GM23338 (cell line): ENCODE measurements at regions not wholly inside any gene's neighbourhood (a gene's known extent, or its start where the extent isn't known, plus 50 kb on each side); places are given as distances from the start of the nearest gene placed in this dataset.

Experiments
- ATAC-seq: fragments of 200-7000 bp; cut with Tn5 transposase; 3 replicates; pipeline ENCODE4 v1.9.1; 2020
- DNase-seq: peaks from one replicate; pipeline ENCODE4 v3.0.0-alpha.2; 2015; ENCODE audit warnings: low spot score
- H2AFZ ChIP-seq: fragments of 200-600 bp; sonication (generic); 2 replicates; pipeline ENCODE4 v1.8.0; 2016; ENCODE audit warnings: antibody characterized with exemption, mild to moderate bottlenecking, moderate library complexity
- H3F3A ChIP-seq: fragments of 200-600 bp; sonication (generic); replicated peaks from 2 replicates; pipeline ENCODE4 v1.8.0; 2017; ENCODE audit warnings: antibody characterized with exemption, mixed run types, low read depth
- H3K27ac ChIP-seq: fragments of 200-600 bp; sonication (generic); 2 replicates; pipeline ENCODE4 v1.6.1; 2016; ENCODE audit warnings: low read depth
- H3K27me3 ChIP-seq: fragments of 200-600 bp; sonication (generic); 2 replicates; pipeline ENCODE4 v1.8.0; 2016; ENCODE audit warnings: mild to moderate bottlenecking, mixed run types, moderate library complexity; ENCODE audit not compliant: insufficient read depth
- H3K36me3 ChIP-seq: fragments of 200-600 bp; sonication (generic); 2 replicates; pipeline ENCODE4 v1.8.0; 2016; ENCODE audit warnings: mild to moderate bottlenecking; ENCODE audit not compliant: insufficient read depth
- H3K4me1 ChIP-seq: fragments of 200-600 bp; sonication (generic); 2 replicates; pipeline ENCODE4 v1.8.0; 2016; ENCODE audit warnings: mild to moderate bottlenecking, moderate library complexity; ENCODE audit not compliant: insufficient read depth
- H3K4me2 ChIP-seq: fragments of 200-600 bp; sonication (generic); 2 replicates; pipeline ENCODE4 v1.7.1; 2017; ENCODE audit warnings: mixed run types
- H3K4me3 ChIP-seq: fragments of 200-600 bp; sonication (generic); 2 replicates; pipeline ENCODE4 v1.6.1; 2016; ENCODE audit warnings: mixed run types
- H3K79me2 ChIP-seq: fragments of 200-600 bp; sonication (generic); replicated peaks from 2 replicates; pipeline ENCODE4 v1.8.0; 2017; ENCODE audit warnings: mild to moderate bottlenecking; ENCODE audit not compliant: insufficient read depth
- H3K9me2 ChIP-seq: fragments of 200-600 bp; sonication (generic); 2 replicates; pipeline ENCODE4 v1.8.0; 2017; ENCODE audit not compliant: insufficient read depth
- H4K20me1 ChIP-seq: fragments of 200-600 bp; sonication (generic); replicated peaks from 2 replicates; pipeline ENCODE4 v1.8.0; 2017; ENCODE audit warnings: mild to moderate bottlenecking; ENCODE audit not compliant: insufficient read depth
- H3K27ac Mint-ChIP-seq: 2 replicates; pipeline ENCODE4 v1.8.0; 2020; ENCODE audit warnings: inconsistent platforms, mild to moderate bottlenecking, moderate library complexity, mixed read lengths
- H3K27me3 Mint-ChIP-seq: 3 replicates; pipeline ENCODE4 v1.8.0; 2022; ENCODE audit warnings: low read depth, mild to moderate bottlenecking, moderate library complexity, mixed read lengths, inconsistent platforms; ENCODE audit not compliant: insufficient read depth, poor library complexity
- H3K36me3 Mint-ChIP-seq: 3 replicates; pipeline ENCODE4 v1.8.0; 2021; ENCODE audit warnings: low read depth, mild to moderate bottlenecking, inconsistent platforms, moderate library complexity, mixed read lengths
- H3K4me1 Mint-ChIP-seq: 3 replicates; pipeline ENCODE4 v1.8.0; 2020; ENCODE audit warnings: mild to moderate bottlenecking, inconsistent platforms, mixed read lengths
- H3K4me3 Mint-ChIP-seq: 3 replicates; pipeline ENCODE4 v1.8.0; 2021; ENCODE audit warnings: moderate library complexity, mild to moderate bottlenecking, inconsistent platforms, mixed read lengths
- H3K9me3 Mint-ChIP-seq: 3 replicates; pipeline ENCODE4 v1.8.0; 2020; ENCODE audit warnings: moderate library complexity, mild to moderate bottlenecking, inconsistent platforms, mixed read lengths
- EZH2 ChIP-seq: fragments of 200-600 bp; sonication (generic); IDR thresholded peaks from one replicate; pipeline ENCODE4 v1.8.0; 2017; ENCODE audit warnings: antibody characterized with exemption, mild to moderate bottlenecking, low read depth; ENCODE audit not compliant: unreplicated experiment
- EZH2phosphoT487 ChIP-seq: fragments of 200-600 bp; sonication (generic); IDR thresholded peaks from one replicate; pipeline ENCODE4 v1.8.1; 2018; ENCODE audit warnings: antibody characterized with exemption; ENCODE audit not compliant: unreplicated experiment
- JUNB ChIP-seq: IDR thresholded peaks from one replicate; pipeline ENCODE4 v1.6.1; 2016; ENCODE audit warnings: antibody characterized with exemption; ENCODE audit not compliant: unreplicated experiment
- STAT1 ChIP-seq: IDR thresholded peaks from one replicate; pipeline ENCODE4 v1.6.1; 2016; ENCODE audit warnings: antibody characterized with exemption; ENCODE audit not compliant: unreplicated experiment
- ZNF114 ChIP-seq: fragments of 250-450 bp; sonication (Bioruptor Pico); IDR thresholded peaks from 2 replicates; pipeline ENCODE4 v1.5.0; 2020; ENCODE audit warnings: mild to moderate bottlenecking, moderate library complexity
- TF ChIP-seq, protein P1 (sequence below): IDR thresholded peaks from 2 replicates; pipeline ENCODE4 v1.6.1; 2016; ENCODE audit warnings: antibody characterized with exemption
- TF ChIP-seq, protein P2 (sequence below): fragments of 250-450 bp; sonication (Bioruptor Pico); IDR thresholded peaks from 2 replicates; pipeline ENCODE4 v1.5.0; 2020; ENCODE audit warnings: mild to moderate bottlenecking, moderate library complexity

DNA sequence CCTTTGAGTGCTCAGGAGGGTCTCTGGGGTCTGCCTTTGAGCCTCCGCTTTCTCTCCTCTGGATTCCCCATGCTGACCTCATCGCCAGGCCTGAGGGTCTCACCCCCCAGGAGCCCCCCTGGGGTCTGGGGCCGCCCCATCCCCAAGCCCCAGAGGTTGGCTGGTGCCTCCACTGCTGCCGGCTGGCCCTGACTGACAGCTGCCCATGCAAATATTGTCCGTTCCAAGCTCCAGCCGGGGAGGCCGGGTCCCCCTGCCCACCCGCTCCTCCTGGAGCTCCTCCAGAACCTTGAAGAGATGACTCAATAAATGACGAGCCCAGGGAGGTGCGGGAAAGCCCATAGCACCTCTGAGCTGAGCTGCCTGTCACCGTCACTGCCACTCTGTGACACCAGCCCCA, 173.8 kb downstream of the RBFOX3 start:
- peaks cover 3% of the 10 kb centered on the region for H3K27me3 Mint-ChIP-seq
- no peak overlapping the region for H3K4me2 ChIP-seq

More for the DNA sequence above, 173.8 kb downstream of the RBFOX3 start:
- no peak for DNase-seq
- Histone ChIP-seq H3K79me2 (no peaks in the 10 kb centered on the region), H3K9me2 (no peaks in the 10 kb centered on the region), H3K27me3 (no peaks in the 10 kb centered on the region), H3K4me1 (no peaks in the 10 kb centered on the region), H3K36me3 (no peaks in the 10 kb centered on the region), H2AFZ (no peak overlapping the region), H3K27ac (no peak overlapping the region), H3F3A (no peaks in the 10 kb centered on the region), H3K4me3 (no peak overlapping the region), H4K20me1 (no peaks in the 10 kb centered on the region)
- Mint-ChIP-seq H3K9me3 (peaks cover 4% of the 10 kb centered on the region; the same call in 1 of the 3 replicates), H3K27ac (no peak overlapping the region), H3K4me3 (no peak overlapping the region), H3K36me3 (no peaks in the 10 kb centered on the region), H3K4me1 (peaks cover 2% of the 10 kb centered on the region; the same call in 1 of the 3 replicates)
- TF ChIP-seq EZH2 (no peak), ZNF114 (CRISPR knock-in tag) (no peak), JUNB (no peak), EZH2phosphoT487 (no peak), STAT1 (no peak)
- TF ChIP-seq, protein P1, sequence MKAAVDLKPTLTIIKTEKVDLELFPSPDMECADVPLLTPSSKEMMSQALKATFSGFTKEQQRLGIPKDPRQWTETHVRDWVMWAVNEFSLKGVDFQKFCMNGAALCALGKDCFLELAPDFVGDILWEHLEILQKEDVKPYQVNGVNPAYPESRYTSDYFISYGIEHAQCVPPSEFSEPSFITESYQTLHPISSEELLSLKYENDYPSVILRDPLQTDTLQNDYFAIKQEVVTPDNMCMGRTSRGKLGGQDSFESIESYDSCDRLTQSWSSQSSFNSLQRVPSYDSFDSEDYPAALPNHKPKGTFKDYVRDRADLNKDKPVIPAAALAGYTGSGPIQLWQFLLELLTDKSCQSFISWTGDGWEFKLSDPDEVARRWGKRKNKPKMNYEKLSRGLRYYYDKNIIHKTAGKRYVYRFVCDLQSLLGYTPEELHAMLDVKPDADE: no peak
- TF ChIP-seq, protein P2, sequence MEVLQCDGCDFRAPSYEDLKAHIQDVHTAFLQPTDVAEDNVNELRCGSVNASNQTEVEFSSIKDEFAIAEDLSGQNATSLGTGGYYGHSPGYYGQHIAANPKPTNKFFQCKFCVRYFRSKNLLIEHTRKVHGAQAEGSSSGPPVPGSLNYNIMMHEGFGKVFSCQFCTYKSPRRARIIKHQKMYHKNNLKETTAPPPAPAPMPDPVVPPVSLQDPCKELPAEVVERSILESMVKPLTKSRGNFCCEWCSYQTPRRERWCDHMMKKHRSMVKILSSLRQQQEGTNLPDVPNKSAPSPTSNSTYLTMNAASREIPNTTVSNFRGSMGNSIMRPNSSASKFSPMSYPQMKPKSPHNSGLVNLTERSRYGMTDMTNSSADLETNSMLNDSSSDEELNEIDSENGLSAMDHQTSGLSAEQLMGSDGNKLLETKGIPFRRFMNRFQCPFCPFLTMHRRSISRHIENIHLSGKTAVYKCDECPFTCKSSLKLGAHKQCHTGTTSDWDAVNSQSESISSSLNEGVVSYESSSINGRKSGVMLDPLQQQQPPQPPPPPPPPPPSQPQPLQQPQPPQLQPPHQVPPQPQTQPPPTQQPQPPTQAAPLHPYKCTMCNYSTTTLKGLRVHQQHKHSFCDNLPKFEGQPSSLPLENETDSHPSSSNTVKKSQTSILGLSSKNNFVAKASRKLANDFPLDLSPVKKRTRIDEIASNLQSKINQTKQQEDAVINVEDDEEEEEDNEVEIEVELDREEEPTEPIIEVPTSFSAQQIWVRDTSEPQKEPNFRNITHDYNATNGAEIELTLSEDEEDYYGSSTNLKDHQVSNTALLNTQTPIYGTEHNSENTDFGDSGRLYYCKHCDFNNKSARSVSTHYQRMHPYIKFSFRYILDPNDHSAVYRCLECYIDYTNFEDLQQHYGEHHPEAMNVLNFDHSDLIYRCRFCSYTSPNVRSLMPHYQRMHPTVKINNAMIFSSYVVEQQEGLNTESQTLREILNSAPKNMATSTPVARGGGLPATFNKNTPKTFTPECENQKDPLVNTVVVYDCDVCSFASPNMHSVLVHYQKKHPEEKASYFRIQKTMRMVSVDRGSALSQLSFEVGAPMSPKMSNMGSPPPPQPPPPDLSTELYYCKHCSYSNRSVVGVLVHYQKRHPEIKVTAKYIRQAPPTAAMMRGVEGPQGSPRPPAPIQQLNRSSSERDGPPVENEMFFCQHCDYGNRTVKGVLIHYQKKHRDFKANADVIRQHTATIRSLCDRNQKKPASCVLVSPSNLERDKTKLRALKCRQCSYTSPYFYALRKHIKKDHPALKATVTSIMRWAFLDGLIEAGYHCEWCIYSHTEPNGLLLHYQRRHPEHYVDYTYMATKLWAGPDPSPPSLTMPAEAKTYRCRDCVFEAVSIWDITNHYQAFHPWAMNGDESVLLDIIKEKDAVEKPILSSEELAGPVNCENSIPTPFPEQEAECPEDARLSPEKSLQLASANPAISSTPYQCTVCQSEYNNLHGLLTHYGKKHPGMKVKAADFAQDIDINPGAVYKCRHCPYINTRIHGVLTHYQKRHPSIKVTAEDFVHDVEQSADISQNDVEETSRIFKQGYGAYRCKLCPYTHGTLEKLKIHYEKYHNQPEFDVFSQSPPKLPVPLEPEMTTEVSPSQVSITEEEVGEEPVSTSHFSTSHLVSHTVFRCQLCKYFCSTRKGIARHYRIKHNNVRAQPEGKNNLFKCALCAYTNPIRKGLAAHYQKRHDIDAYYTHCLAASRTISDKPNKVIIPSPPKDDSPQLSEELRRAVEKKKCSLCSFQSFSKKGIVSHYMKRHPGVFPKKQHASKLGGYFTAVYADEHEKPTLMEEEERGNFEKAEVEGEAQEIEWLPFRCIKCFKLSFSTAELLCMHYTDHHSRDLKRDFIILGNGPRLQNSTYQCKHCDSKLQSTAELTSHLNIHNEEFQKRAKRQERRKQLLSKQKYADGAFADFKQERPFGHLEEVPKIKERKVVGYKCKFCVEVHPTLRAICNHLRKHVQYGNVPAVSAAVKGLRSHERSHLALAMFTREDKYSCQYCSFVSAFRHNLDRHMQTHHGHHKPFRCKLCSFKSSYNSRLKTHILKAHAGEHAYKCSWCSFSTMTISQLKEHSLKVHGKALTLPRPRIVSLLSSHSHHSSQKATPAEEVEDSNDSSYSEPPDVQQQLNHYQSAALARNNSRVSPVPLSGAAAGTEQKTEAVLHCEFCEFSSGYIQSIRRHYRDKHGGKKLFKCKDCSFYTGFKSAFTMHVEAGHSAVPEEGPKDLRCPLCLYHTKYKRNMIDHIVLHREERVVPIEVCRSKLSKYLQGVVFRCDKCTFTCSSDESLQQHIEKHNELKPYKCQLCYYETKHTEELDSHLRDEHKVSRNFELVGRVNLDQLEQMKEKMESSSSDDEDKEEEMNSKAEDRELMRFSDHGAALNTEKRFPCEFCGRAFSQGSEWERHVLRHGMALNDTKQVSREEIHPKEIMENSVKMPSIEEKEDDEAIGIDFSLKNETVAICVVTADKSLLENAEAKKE: no peak
- ATAC-seq: no peak
